ENCODE measurements at regions not wholly inside any gene's neighbourhood (a gene's known extent, or its start where the extent isn't known, plus 50 kb on each side); places are given as distances from the start of the nearest gene placed in this dataset.

- DNase-seq (ENCODE audit: low read depth), result no peak
These were observed 262.1 kb downstream of the SKIDA1 start for GRCh38 chr10:21263263-21263803.

GRCh38 chr10:21261842-21262294, 263.6 kb downstream of the SKIDA1 start:
- no peak for DNase-seq (ENCODE audit: low read depth)

GRCh38 chr10:21260506-21261149, 264.9 kb downstream of the SKIDA1 start:
- DNase-seq (ENCODE audit: low read depth), result peak; percentile 15

GRCh38 chr10:21260066-21260465, 265.4 kb downstream of the SKIDA1 start:
- no peak for DNase-seq (ENCODE audit: low read depth)

GRCh38 chr10:21257919-21258318, 267.6 kb downstream of the SKIDA1 start:
- DNase-seq (ENCODE audit: low read depth), result peak; percentile 46

- DNase-seq (ENCODE audit: low read depth), result no peak
These were observed 268.3 kb downstream of the SKIDA1 start for GRCh38 chr10:21257191-21257590.

GRCh38 chr10:21249435-21249834, 276.0 kb downstream of the SKIDA1 start:
- no peak for DNase-seq (ENCODE audit: low read depth)

- no peak for DNase-seq (ENCODE audit: low read depth)
These were observed 277.9 kb downstream of the SKIDA1 start for GRCh38 chr10:21247592-21247991.

- no peak for DNase-seq (ENCODE audit: low read depth)
These were observed 279.3 kb downstream of the SKIDA1 start for GRCh38 chr10:21246178-21246577.

- DNase-seq (ENCODE audit: low read depth), result no peak
These were observed 281.7 kb downstream of the SKIDA1 start for GRCh38 chr10:21243748-21244257.

- DNase-seq (ENCODE audit: low read depth), result no peak
These were observed 282.6 kb downstream of the SKIDA1 start for GRCh38 chr10:21242915-21243314.

- DNase-seq (ENCODE audit: low read depth), result no peak
These were observed 286.8 kb downstream of the SKIDA1 start for GRCh38 chr10:21238717-21239116.

GRCh38 chr10:21238044-21238443, 287.4 kb downstream of the SKIDA1 start:
- DNase-seq (ENCODE audit: low read depth), result no peak

- no peak for DNase-seq (ENCODE audit: low read depth)
These were observed 290.7 kb downstream of the SKIDA1 start for GRCh38 chr10:21234761-21235160.

GRCh38 chr10:21230219-21230618, 295.3 kb downstream of the SKIDA1 start:
- DNase-seq (ENCODE audit: low read depth), result no peak

- no peak for DNase-seq (ENCODE audit: low read depth)
These were observed 307.6 kb downstream of the SKIDA1 start for GRCh38 chr10:21217748-21218367.

GRCh38 chr10:21217107-21217506, 308.4 kb downstream of the SKIDA1 start:
- no peak for DNase-seq (ENCODE audit: low read depth)

GRCh38 chr10:21214329-21214728, 311.2 kb downstream of the SKIDA1 start:
- DNase-seq (ENCODE audit: low read depth), result no peak

GRCh38 chr10:21213381-21213780, 312.1 kb downstream of the SKIDA1 start:
- DNase-seq (ENCODE audit: low read depth), result no peak

GRCh38 chr10:21212912-21213311, 312.6 kb downstream of the SKIDA1 start:
- no peak for DNase-seq (ENCODE audit: low read depth)

- DNase-seq (ENCODE audit: low read depth), result no peak
These were observed 313.1 kb downstream of the SKIDA1 start for GRCh38 chr10:21212348-21212747.

GRCh38 chr10:21209495-21209894, 312.4 kb upstream of the NEBL start:
- DNase-seq (ENCODE audit: low read depth), result no peak

- DNase-seq (ENCODE audit: low read depth), result no peak
These were observed 311.7 kb upstream of the NEBL start for GRCh38 chr10:21208666-21209316.
